NCI-H2171 (cell line): ENCODE measurements at regions not wholly inside any gene's neighbourhood (a gene's known extent, or its start where the extent isn't known, plus 50 kb on each side); places are given as distances from the start of the nearest gene placed in this dataset.
"Not testable (repeated sequence)": the region's sequence is repeated elsewhere in the genome, so short reads cannot be mapped to it uniquely, and the experiment has no call there.

Experiments used
- DNase-seq: peaks from one replicate; lab custom pipeline; 2025; lab: John Stamatoyannopoulos, UW

GRCh38 chrX:137646472-137646871 lies 80.5 kb downstream of the ZIC3 start:
- DNase-seq: no peak

DNA sequence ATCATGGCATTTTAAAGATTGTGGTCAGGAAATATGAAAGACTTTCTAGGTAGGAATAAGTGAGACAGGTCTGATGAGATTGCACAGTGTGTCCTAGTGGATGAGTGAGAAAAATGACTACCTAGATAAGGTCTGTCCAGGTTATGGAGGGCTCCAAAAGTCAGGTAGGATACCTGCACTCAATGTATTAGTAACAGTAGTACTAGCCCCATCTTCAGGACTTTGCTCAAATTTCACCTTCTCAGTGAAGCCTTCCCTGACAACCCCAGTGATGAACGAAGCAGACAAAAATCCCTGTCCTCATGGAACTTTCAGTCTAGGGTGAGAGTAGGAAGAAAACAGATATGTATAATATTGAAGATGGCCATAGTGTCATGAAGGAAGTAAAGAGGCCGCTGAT lies 85.7 kb downstream of the ZIC3 start:
- DNase-seq: no peak

GRCh38 chrX:137652086-137652485 lies 86.2 kb downstream of the ZIC3 start:
- no peak for DNase-seq

GRCh38 chrX:137654481-137654880 lies 88.6 kb downstream of the ZIC3 start:
- DNase-seq: no peak

DNA sequence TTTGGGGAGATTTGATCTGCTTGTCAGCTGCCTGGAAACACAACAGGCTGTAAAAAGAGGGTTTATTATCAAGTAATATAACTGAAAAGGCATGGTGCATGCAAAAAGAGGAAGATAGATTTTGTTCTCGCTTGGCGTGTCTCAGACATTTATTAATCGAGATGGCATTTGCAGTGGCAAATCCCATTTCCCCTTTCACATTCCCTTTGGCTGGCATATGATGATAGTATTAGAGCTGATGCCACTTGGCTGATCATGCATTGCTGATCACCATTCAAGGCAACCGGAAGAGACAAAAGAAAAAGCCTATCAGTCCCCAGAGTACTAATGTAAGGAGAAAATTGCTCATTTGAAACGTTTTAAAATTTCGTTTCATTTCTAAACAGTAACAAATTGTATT lies 101.8 kb downstream of the ZIC3 start:
- DNase-seq: no peak

DNA sequence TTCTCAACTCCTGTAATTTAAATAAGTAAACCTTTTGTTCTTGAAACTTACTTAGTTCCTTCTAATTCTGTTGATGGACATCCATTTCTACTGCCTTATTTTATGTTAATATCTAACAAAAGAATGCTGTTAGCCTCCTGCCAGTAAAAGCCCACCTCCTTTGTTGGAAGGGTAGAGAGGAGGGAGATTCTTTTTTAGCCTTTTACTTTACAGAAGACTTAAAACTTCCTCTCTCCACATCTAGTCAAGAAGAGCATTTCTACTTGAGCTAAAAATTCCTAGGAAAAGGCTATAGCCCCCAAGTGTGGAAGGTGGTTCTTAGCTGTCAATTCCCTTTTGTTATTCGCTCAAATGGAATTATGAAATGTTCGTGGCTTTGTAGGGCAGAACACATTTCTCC lies 118.7 kb downstream of the ZIC3 start:
- DNase-seq: no peak

DNA sequence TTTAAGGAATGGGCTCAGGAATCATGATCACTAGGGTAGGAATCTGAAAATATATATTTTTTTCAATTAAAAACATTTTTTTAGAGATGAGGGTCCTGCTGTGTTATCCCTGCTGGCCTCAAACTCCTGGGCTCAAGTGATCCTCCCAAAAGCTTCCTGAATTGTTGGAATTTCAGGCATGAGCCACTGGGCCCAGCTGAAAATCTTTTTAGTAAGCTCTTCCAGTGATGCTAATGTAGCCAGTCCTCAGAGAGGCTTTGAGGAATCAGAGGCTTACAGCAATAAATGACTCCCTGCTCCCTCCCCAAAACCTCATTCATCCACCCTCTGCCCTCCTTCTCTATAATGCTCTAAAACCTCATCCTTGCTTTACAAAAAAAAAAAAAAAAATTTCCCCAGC lies 129.5 kb downstream of the ZIC3 start:
- DNase-seq: no peak

DNA sequence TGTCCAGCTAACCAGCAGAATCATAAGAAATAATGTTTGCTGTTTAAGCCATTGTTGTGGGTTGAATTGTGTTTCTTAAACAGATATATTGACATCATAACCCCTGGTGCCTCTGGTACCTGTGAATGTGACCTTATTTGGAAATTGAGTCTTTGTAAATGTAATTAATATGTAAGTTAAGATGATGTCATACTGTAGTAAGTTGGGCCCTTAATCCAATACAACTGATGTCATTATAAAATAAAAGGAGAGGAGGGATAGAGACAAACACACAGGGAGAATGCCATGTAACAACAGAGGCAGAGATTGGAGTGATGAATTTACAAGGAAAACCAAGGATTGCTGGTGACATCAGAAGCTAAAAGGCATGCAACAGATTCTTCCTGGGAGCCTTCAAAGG lies 141.4 kb downstream of the ZIC3 start:
- no peak for DNase-seq

GRCh38 chrX:137742846-137743245 lies 176.9 kb downstream of the ZIC3 start:
- no peak for DNase-seq

DNA sequence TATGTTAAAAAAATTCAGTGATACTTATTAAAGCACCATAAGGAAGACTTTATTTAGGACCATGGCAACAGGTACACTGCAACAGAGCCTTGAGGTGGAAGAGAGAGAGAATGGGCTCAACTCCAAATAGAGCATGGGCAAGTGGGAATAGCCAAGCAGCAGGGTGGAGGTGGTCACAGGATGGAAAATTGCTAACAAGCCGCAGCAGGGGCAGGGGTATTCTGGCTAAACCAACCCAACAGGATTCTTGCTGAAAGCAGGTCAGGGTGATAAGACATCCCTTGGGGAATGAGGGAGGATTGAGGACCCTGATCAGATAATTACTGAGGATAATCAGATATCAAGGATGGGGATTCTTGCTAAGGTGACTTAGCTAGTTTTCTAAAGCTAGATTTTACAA lies 177.5 kb downstream of the ZIC3 start:
- no peak for DNase-seq

- no peak for DNase-seq
Observed at GRCh38 chrX:137746289-137746688, 180.4 kb downstream of the ZIC3 start.

- no peak for DNase-seq
Observed at GRCh38 chrX:137747244-137748043, 181.5 kb downstream of the ZIC3 start.

GRCh38 chrX:137748827-137749226 lies 182.9 kb downstream of the ZIC3 start:
- DNase-seq: no peak

DNA sequence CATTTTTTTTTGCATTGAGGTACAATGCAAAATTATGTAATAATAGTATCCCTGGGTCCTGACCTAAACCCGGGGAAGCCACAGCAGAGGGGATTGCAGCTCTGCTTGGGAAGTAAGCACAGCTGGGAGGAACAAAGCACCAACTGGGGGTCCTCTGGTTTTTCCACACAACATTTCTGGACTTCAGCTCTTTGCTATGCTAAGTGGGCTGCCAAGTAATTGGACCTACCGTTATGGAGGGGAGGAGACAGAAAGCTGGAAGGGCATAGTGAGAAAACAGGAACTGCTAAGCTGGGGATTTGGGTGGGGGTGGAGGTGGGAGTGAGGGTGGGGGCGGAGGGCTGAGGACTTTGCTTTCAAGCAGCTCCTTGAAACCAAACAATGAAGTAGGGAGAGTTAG lies 183.3 kb downstream of the ZIC3 start:
- no peak for DNase-seq

DNA sequence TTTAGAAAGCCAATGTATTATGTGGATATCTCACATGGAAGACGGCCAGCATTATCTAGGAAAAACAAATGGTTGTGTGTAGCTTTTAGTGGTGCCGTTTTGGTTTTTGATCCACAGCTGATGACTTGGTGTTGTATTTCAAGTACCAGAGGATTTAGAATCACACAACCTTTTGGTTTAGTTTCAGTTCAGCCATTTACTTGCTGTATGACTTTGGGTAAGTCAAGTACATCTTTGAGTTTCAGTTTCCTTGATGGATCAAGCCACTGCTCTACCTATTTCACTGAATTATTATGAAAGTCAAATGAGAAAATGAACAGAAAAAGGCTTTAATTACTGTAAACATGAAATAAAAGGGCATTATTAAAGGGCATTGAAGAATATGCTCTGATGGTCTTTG lies 205.6 kb downstream of the ZIC3 start:
- no peak for DNase-seq

GRCh38 chrX:137792214-137792613 lies 226.3 kb downstream of the ZIC3 start:
- no peak for DNase-seq

GRCh38 chrX:137797926-137798325 lies 232.0 kb downstream of the ZIC3 start:
- not testable (repeated sequence) for DNase-seq

- no peak for DNase-seq
Observed at GRCh38 chrX:137823257-137823656, 257.3 kb downstream of the ZIC3 start.

DNA sequence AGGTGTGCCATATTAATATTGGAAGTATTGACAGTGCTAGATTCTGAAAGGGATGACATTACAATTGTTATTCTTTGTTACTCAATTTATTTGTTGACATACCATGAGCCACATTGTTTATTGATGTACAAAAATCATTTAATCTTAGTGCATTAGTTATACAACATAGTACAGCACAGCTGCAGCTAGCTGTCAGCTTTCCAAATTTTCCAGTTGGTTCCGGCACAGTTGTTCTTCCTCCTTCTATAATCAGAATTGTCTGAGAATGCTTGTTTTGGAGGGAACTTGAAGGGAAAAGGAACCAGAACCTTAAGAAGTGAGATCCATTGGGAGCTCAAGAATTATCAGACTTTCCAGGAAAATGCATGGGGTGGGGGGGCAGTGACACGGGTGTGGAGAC lies 281.4 kb downstream of the ZIC3 start:
- no peak for DNase-seq

DNA sequence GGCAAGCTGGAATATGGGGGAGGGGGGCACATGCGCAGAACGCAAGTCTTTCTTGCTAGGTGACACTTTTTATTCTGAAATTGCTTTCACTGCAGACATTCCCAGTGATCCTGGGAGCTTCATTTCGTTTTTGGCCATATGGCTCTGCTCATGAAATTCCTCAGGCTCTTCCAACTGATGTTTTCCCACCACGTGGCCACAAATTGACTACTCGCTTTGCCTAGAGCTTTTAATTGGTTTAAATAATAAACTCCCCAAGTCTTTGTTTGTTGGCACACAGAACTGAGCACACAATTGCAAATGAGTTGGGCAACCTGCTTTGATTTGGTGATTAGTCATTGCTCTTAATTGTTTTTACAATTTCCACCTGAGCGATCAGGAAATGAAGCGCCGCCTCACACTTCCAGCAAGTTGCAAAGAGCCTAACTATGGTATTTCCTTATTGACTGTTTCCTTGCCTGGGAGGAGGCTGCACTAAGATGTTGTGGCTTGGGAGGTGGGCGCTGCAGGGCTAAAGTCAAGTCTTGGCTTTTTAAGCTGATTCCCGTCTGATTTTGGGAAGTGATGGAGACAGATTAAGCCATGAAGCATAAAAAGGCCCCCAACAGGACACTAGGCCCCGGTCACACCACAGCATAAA lies 282.5 kb downstream of the ZIC3 start:
- no peak for DNase-seq

DNA sequence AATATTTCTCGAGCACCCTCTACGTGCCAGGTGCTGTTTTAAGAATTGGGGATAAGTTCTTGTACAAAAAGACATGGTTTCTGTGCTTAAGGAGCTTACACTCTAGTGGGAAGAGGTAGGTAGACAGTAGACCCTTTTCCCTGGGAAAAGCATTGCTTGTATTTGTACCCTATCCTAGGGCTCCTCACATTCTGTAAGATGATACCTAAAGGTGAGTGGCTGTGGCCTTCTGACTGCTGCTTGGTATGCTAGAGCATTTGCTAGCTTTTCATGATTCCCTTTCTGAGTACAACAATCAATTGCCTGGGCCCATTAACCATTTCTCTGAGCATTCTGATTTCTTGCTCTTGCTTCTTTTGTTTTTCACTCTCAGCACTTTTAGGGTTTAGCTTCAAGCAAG lies 286.6 kb downstream of the ZIC3 start:
- DNase-seq: no peak

- no peak for DNase-seq
Observed at GRCh38 chrX:137855490-137855889, 289.6 kb downstream of the ZIC3 start.

- DNase-seq: no peak
Observed at GRCh38 chrX:137858106-137858505, 292.2 kb downstream of the ZIC3 start.

GRCh38 chrX:137878401-137878800 lies 312.5 kb downstream of the ZIC3 start:
- no peak for DNase-seq
